Central memory CD8-positive, alpha-beta T cell (primary cell): ENCODE measurements at regions not wholly inside any gene's neighbourhood (a gene's known extent, or its start where the extent isn't known, plus 50 kb on each side); places are given as distances from the start of the nearest gene placed in this dataset.
"Not testable (repeated sequence)": the region's sequence is repeated elsewhere in the genome, so short reads cannot be mapped to it uniquely, and the experiment has no call there.

Experiments
- ATAC-seq: fragments of 150-1000 bp; cut with Tn5 transposase; replicated peaks from 2 replicates; pipeline ENCODE4 v1.10.0; 2022; ENCODE audit warnings: mild to moderate bottlenecking, moderate FRiP score, moderate number of reproducible peaks; ENCODE audit not compliant: poor library complexity, severe bottlenecking; ENCODE audit errors: extremely low read depth
- DNase-seq, 2 donors: peaks; one replicate each; pipeline ENCODE4 v3.0.0; 2021; ENCODE audit warnings: low spot score in 2 of 2
- H3K27ac Mint-ChIP-seq: one replicate; pipeline ENCODE4 v1.8.0; 2022; ENCODE audit warnings: low read depth, mild to moderate bottlenecking, moderate library complexity, mixed read lengths
- H3K27me3 Mint-ChIP-seq: one replicate; pipeline ENCODE4 v1.8.0; 2022; ENCODE audit warnings: mixed read lengths
- H3K36me3 Mint-ChIP-seq: one replicate; pipeline ENCODE4 v1.8.0; 2022; ENCODE audit warnings: mild to moderate bottlenecking, moderate library complexity, mixed read lengths; ENCODE audit not compliant: insufficient read depth
- H3K4me1 Mint-ChIP-seq: one replicate; pipeline ENCODE4 v1.8.0; 2022; ENCODE audit warnings: mixed read lengths
- H3K4me3 Mint-ChIP-seq: one replicate; pipeline ENCODE4 v1.8.0; 2022; ENCODE audit warnings: mild to moderate bottlenecking, moderate library complexity, mixed read lengths
- H3K9me3 Mint-ChIP-seq: one replicate; pipeline ENCODE4 v1.8.0; 2022; ENCODE audit warnings: mixed read lengths

DNA sequence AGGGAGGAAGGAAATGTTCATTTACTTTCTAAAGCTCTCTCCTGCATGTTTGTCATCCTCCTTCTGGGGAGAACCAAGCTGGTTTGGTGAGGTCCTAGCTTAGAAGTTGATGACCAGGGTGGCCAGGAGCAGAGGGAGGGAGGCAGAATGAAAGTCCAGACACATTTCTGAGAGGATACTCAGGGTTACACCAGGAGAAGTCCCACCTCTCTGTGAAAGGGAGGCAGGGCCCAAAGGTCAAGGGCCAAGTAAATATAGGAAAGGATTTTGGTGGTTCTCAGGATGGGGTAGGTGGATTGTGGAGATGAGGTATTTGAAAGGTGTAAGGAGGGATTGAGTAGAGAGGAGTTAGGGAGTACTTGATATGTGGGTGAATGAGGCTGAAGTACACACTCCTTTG is 58.0 kb upstream of the FBXO11 start:
- no peak overlapping the region for H3K27ac Mint-ChIP-seq
- H3K4me1 Mint-ChIP-seq: peaks cover 5% of the 10 kb centered on the region
- no peaks in the 10 kb centered on the region for H3K9me3 Mint-ChIP-seq
- no peak overlapping the region for H3K4me3 Mint-ChIP-seq
- DNase-seq (no peak), ATAC-seq (no peak)
- H3K36me3 Mint-ChIP-seq: no peaks in the 10 kb centered on the region
- H3K27me3 Mint-ChIP-seq: peaks cover 35% of the 10 kb centered on the region

DNA sequence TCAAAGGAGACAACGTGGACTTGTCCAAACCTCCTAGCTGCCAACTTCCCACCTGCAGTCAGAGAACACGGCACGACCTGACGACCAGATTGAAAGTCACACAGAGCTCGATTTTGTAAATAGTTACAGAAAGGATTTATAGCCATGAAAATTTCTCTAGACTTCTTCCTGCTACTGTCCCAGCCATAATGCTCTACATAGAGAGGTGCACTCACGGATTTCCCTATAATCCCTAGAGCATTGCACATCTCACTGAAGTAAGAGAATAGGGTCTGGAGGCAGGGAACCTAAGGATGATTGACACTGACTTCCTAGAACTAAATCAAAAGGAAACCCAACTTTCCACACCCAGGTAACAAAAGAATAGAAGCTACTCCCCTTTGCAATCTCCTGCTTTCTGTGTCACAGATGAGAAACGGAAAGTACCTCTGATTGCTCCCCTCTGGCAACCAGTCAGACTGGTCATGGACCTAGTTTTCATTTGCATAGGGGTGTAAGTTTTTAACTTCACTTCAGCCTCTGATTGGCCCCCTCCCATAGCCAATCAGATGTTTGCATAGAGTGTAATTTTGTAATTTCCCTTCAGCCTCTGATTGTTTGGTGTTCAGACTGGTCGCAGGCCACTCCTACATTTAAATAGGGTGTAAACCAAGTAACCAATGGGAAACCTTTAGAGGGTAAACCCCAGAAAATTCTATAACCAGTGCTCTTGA is 58.6 kb upstream of the FBXO11 start:
- Mint-ChIP-seq H3K27ac (no peak overlapping the region), H3K4me3 (no peak overlapping the region)
- ATAC-seq: no peak

DNA sequence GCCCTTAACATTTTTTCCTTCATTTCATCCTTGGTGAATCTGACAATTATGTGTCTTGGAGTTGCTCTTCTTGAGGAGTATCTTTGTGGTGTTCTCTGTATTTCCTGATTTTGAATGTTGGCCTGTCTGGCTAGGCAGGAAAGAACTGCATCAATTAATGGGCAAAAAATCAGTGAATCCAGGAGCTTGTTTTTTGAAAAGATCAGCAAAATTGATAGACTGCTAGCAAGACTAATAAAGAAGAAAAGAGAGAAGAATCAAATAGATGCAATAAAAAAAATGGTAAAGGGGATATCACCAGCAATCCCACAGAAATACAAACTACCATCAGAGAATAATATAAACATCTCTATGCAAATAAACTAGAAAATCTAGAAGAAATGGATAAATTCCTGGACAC is 70.4 kb upstream of the FBXO11 start:
- not testable (repeated sequence) for H3K27ac Mint-ChIP-seq, H3K36me3 Mint-ChIP-seq, H3K4me1 Mint-ChIP-seq, ATAC-seq, H3K4me3 Mint-ChIP-seq, DNase-seq, H3K9me3 Mint-ChIP-seq
- peaks cover 43% of the 10 kb centered on the region for H3K27me3 Mint-ChIP-seq

More for the DNA sequence above, 58.6 kb upstream of the FBXO11 start:
- Mint-ChIP-seq H3K4me1 (peaks cover 5% of the 10 kb centered on the region), H3K36me3 (no peaks in the 10 kb centered on the region), H3K9me3 (no peaks in the 10 kb centered on the region), H3K27me3 (peaks cover 32% of the 10 kb centered on the region)
- DNase-seq: no peak

- H3K4me3 Mint-ChIP-seq: no peak overlapping the region
- no peak overlapping the region for H3K27ac Mint-ChIP-seq
- H3K9me3 Mint-ChIP-seq: no peaks in the 10 kb centered on the region
- ATAC-seq (no peak), DNase-seq (no peak)
- no peaks in the 10 kb centered on the region for H3K4me1 Mint-ChIP-seq
- H3K36me3 Mint-ChIP-seq: no peaks in the 10 kb centered on the region
- peaks cover 12% of the 10 kb centered on the region for H3K27me3 Mint-ChIP-seq
These were observed 77.7 kb upstream of the FBXO11 start for GRCh38 chr2:47984041-47984440.

GRCh38 chr2:47990503-47990902 is 84.2 kb upstream of the FBXO11 start:
- ATAC-seq (no peak), DNase-seq (no peak)
- Mint-ChIP-seq H3K27ac (no peak overlapping the region), H3K4me3 (no peak overlapping the region), H3K4me1 (no peaks in the 10 kb centered on the region), H3K9me3 (no peaks in the 10 kb centered on the region), H3K36me3 (no peaks in the 10 kb centered on the region), H3K27me3 (peaks cover 15% of the 10 kb centered on the region)

DNA sequence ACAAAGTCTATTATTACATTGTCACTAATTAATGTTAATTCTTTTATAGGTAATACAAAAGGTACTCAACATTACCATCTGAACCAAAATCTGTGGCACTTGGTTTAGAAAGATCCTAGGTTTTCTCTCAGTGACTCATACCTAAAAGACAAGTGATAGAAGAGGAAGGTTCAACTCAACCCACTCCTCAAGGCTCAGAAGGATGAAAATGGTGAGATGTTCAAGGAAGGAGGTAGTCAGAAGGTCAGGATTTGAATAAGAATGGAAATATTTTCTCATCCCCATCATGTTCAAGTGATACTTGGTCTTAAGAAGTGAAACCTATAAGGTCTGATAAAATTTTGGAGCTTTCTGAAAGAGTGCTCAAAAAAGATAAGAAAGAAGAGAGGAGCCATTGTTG is 86.4 kb upstream of the FBXO11 start:
- Mint-ChIP-seq H3K4me3 (no peak overlapping the region), H3K4me1 (no peaks in the 10 kb centered on the region), H3K27me3 (peaks cover 26% of the 10 kb centered on the region), H3K27ac (peak overlapping the region; percentile 26), H3K36me3 (no peaks in the 10 kb centered on the region), H3K9me3 (no peaks in the 10 kb centered on the region)
- ATAC-seq (no peak), DNase-seq (no peak)

DNA sequence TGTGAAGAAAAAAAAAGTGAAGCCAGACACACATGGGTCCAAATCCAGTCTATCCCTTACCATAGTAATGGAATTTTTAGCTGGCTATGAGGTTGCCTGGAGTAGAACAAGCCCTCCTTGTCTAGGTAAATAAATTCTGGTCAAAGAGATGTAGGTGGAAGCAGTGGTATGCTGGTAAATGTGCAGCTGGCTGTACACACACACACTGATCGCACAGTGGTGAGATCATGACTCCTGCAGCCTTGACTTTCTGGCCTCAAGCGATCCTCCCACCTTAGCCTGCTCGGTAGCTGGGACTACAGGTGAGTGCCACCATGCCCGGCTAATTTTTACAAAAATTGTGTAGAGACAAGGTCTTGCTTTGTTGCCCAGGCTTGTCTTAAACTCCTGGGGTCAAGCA is 90.5 kb upstream of the FBXO11 start:
- Mint-ChIP-seq H3K4me3 (no peak overlapping the region), H3K27ac (no peak overlapping the region), H3K27me3 (peaks cover 38% of the 10 kb centered on the region), H3K36me3 (no peaks in the 10 kb centered on the region), H3K9me3 (no peaks in the 10 kb centered on the region), H3K4me1 (no peaks in the 10 kb centered on the region)
- no peak for DNase-seq
- no peak for ATAC-seq

DNA sequence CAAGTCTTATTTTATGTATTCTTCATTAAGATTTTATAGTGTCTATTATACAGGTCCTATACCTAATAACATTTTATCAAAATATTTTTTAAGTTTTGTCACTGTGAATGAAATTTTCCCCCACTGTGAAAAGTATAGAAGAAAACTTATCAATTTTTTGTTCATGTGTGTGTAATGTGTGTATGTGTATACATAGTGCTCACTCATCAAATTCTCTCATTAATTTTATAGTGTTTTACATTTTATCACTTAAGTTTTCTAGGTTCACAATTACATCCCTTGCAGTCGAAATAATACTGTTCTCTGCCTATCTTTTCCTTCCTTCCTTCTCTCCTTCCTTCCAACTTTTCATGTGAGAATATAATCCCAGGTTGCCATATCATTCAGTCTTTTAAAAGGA is 93.2 kb upstream of the FBXO11 start:
- no peak for ATAC-seq
- Mint-ChIP-seq H3K27ac (no peak overlapping the region), H3K4me1 (no peaks in the 10 kb centered on the region), H3K9me3 (no peaks in the 10 kb centered on the region), H3K36me3 (no peaks in the 10 kb centered on the region), H3K27me3 (peaks cover 38% of the 10 kb centered on the region), H3K4me3 (no peak overlapping the region)
- no peak for DNase-seq

GRCh38 chr2:48001498-48001897 is 95.2 kb upstream of the FBXO11 start:
- Mint-ChIP-seq H3K27ac (no peak overlapping the region), H3K4me1 (no peaks in the 10 kb centered on the region), H3K36me3 (no peaks in the 10 kb centered on the region), H3K9me3 (no peaks in the 10 kb centered on the region), H3K27me3 (peaks cover 23% of the 10 kb centered on the region), H3K4me3 (no peak overlapping the region)
- DNase-seq (no peak), ATAC-seq (no peak)

DNA sequence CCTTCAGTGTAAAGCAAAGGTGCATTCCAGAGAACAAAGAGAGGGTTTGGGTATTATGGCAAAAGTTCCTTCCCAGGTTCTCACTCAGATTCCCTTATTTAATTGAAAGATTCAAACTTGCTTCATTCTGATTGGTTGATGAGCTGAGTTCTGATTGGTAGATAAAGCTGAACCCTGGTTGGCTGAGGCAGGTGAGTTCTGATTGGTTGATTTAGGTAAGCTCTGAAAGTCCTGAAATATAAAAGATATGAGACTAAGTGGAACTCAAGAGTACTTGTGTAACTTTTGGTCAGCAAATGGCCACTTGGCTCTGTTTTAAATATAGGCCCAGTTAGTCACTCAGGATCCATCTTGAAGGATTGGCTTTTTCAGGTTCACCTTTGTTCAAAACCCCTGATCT is 99.8 kb upstream of the FBXO11 start:
- DNase-seq: no peak
- H3K27ac Mint-ChIP-seq: no peak overlapping the region
- ATAC-seq: no peak
- H3K9me3 Mint-ChIP-seq: no peaks in the 10 kb centered on the region
- H3K4me3 Mint-ChIP-seq: no peak overlapping the region
- no peaks in the 10 kb centered on the region for H3K36me3 Mint-ChIP-seq
- no peaks in the 10 kb centered on the region for H3K4me1 Mint-ChIP-seq
- peaks cover 17% of the 10 kb centered on the region for H3K27me3 Mint-ChIP-seq

GRCh38 chr2:48007699-48008268 is 101.5 kb upstream of the FBXO11 start:
- ATAC-seq (no peak), DNase-seq (no peak)
- Mint-ChIP-seq H3K4me1 (no peaks in the 10 kb centered on the region), H3K4me3 (no peak overlapping the region), H3K36me3 (no peaks in the 10 kb centered on the region), H3K27ac (no peak overlapping the region), H3K9me3 (no peaks in the 10 kb centered on the region), H3K27me3 (peaks cover 17% of the 10 kb centered on the region)

DNA sequence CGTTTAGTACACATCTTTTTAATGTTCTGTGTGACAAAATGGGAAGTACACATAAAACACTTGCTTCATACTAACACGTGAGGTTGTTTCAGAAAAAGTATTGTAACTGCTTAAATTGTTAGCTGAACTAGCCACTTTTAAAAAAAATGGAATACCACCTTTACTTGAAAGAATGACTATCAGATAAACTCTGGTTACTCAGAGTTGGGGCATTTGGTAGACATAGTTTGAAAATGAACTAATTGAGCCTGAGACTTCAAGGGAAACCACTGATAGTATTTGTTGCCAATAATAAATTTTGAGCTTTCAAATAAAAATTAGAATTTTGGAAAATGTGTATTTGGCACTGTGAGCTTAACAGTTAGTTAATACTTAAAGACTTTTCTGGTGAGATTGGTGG is 103.0 kb upstream of the FBXO11 start:
- DNase-seq: no peak
- Mint-ChIP-seq H3K36me3 (no peaks in the 10 kb centered on the region), H3K4me1 (no peaks in the 10 kb centered on the region), H3K27me3 (peaks cover 17% of the 10 kb centered on the region), H3K4me3 (no peak overlapping the region), H3K27ac (no peak overlapping the region), H3K9me3 (no peaks in the 10 kb centered on the region)
- ATAC-seq: no peak

GRCh38 chr2:48015421-48015820 is 109.1 kb upstream of the FBXO11 start:
- Mint-ChIP-seq H3K4me1 (no peaks in the 10 kb centered on the region), H3K4me3 (no peak overlapping the region), H3K27me3 (peaks cover 40% of the 10 kb centered on the region), H3K36me3 (no peaks in the 10 kb centered on the region), H3K9me3 (peaks cover 5% of the 10 kb centered on the region), H3K27ac (no peak overlapping the region)
- no peak for DNase-seq
- ATAC-seq: no peak
